Thoracic aorta (tissue), 2 donors: ENCODE measurements at regions not wholly inside any gene's neighbourhood (a gene's known extent, or its start where the extent isn't known, plus 50 kb on each side); places are given as distances from the start of the nearest gene placed in this dataset.

Experiments
- ATAC-seq: fragments of 150-250 bp; one replicate; pipeline ENCODE4 v1.8.0; 2017; ENCODE audit warnings: low read depth; ENCODE audit not compliant: insufficient number of reproducible peaks, low FRiP score
- DNase-seq: peaks from one replicate; pipeline ENCODE4 v3.0.0-alpha.2; 2020; ENCODE audit warnings: low spot score
- H3K27ac ChIP-seq, 2 donors: fragments of 200-600 bp; sonication (generic); 1 replicate in 1 of 2; 2 replicates in 1 of 2; pipeline ENCODE4 v1.5.1; 2016; ENCODE audit warnings: mild to moderate bottlenecking in 2 of 2, moderate library complexity in 2 of 2
- H3K27me3 ChIP-seq: fragments of 200-600 bp; sonication (generic); replicated peaks from 2 replicates; pipeline ENCODE4 v1.6.0; 2016; ENCODE audit warnings: mild to moderate bottlenecking; ENCODE audit not compliant: insufficient read depth
- H3K36me3 ChIP-seq: fragments of 200-600 bp; sonication (generic); one replicate; pipeline ENCODE4 v1.5.1; 2016
- H3K4me1 ChIP-seq, 2 donors: fragments of 200-600 bp; sonication (generic); 1 replicate in 1 of 2; 2 replicates in 1 of 2; pipeline versions ENCODE4 v1.5.1 to v1.6.0; 2016; ENCODE audit warnings: low read depth in 2 of 2, mild to moderate bottlenecking in 1 of 2; ENCODE audit not compliant: control insufficient read depth in 1 of 2
- H3K4me3 ChIP-seq: fragments of 200-600 bp; sonication (generic); 2 replicates; pipeline ENCODE4 v1.5.1; 2016; ENCODE audit warnings: mild to moderate bottlenecking
- H3K9me3 ChIP-seq: fragments of 200-600 bp; sonication (generic); 2 replicates; pipeline ENCODE4 v1.5.1; 2016
- TF ChIP-seq, protein P1 (sequence below): fragments of 200-600 bp; sonication (generic); IDR thresholded peaks from one replicate; pipeline ENCODE4 v1.5.1; 2019; ENCODE audit warnings: antibody characterized with exemption

- Histone ChIP-seq H3K36me3 (no peaks in the 10 kb centered on the region), H3K9me3 (no peaks in the 10 kb centered on the region), H3K27ac (no peak overlapping the region), H3K4me1 (no peaks in the 10 kb centered on the region), H3K27me3 (no peaks in the 10 kb centered on the region), H3K4me3 (no peak overlapping the region)
- TF ChIP-seq, protein P1, sequence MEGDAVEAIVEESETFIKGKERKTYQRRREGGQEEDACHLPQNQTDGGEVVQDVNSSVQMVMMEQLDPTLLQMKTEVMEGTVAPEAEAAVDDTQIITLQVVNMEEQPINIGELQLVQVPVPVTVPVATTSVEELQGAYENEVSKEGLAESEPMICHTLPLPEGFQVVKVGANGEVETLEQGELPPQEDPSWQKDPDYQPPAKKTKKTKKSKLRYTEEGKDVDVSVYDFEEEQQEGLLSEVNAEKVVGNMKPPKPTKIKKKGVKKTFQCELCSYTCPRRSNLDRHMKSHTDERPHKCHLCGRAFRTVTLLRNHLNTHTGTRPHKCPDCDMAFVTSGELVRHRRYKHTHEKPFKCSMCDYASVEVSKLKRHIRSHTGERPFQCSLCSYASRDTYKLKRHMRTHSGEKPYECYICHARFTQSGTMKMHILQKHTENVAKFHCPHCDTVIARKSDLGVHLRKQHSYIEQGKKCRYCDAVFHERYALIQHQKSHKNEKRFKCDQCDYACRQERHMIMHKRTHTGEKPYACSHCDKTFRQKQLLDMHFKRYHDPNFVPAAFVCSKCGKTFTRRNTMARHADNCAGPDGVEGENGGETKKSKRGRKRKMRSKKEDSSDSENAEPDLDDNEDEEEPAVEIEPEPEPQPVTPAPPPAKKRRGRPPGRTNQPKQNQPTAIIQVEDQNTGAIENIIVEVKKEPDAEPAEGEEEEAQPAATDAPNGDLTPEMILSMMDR: no peak
- ATAC-seq (no peak), DNase-seq (no peak)
Measured at GRCh38 chr15:91514147-91514546, 339.4 kb upstream of the SLCO3A1 start.

DNA sequence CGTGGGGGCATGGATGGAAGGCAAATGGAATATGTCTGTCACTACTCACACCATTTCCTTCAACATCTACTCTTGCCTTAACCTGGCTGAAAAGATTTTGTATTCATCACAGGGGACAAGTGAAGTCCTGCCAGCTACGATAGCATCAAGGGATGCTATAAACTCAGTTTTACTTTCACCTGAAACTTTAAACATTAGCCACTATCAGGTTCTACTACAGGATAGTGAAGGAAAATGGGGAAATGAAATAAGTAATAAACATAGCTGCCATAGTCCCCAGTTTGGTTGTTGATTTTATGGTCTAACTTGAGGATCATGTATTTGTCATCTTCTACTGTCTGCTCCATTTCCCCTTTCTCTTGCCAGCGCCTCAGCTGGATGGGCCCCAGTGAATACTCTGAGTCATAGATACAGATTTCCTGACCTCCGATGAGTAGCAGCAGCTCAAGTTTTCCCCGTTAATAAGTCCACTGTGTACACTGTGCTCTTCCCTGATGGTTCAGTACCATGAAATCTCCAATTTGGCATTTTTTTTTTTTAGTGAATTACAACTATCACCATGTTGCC is 338.2 kb upstream of the SLCO3A1 start:
- ATAC-seq (no peak), DNase-seq (no peak)
- H3K4me1 ChIP-seq: no peaks in the 10 kb centered on the region
- no peaks in the 10 kb centered on the region for H3K36me3 ChIP-seq
- H3K9me3 ChIP-seq: no peaks in the 10 kb centered on the region
- H3K27ac ChIP-seq: no peak overlapping the region
- TF ChIP-seq, protein P1: no peak
- H3K27me3 ChIP-seq: no peaks in the 10 kb centered on the region
- no peak overlapping the region for H3K4me3 ChIP-seq

DNA sequence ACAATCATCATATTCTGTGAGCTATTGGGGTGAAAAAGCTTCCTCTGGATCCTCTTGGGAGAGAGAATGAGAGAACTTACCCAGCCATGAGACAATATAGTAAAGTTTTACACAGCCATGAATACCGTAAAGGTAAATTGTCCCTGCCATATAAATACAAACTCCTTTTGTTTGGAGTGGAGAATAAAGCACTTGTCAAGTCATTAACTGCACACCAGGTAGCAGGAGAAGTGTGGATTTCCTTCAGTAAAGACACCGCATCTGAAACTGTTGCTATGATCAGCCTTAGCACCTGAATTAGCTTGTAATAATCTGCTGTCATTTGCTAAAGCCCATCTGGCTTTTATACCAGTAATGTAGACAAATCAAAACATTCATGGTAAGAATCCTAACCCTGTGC is 336.6 kb upstream of the SLCO3A1 start:
- H3K27me3 ChIP-seq: no peaks in the 10 kb centered on the region
- no peaks in the 10 kb centered on the region for H3K9me3 ChIP-seq
- TF ChIP-seq, protein P1: no peak
- DNase-seq: no peak
- no peak overlapping the region for H3K4me3 ChIP-seq
- H3K4me1 ChIP-seq: no peaks in the 10 kb centered on the region
- ATAC-seq: no peak
- no peaks in the 10 kb centered on the region for H3K36me3 ChIP-seq
- H3K27ac ChIP-seq: no peak overlapping the region

GRCh38 chr15:91517491-91518200 is 335.9 kb upstream of the SLCO3A1 start:
- DNase-seq (no peak), ATAC-seq (no peak)
- Histone ChIP-seq H3K4me3 (no peak overlapping the region), H3K36me3 (no peaks in the 10 kb centered on the region), H3K27ac (no peak overlapping the region), H3K4me1 (no peaks in the 10 kb centered on the region), H3K9me3 (no peaks in the 10 kb centered on the region), H3K27me3 (no peaks in the 10 kb centered on the region)
- TF ChIP-seq, protein P1: no peak

DNA sequence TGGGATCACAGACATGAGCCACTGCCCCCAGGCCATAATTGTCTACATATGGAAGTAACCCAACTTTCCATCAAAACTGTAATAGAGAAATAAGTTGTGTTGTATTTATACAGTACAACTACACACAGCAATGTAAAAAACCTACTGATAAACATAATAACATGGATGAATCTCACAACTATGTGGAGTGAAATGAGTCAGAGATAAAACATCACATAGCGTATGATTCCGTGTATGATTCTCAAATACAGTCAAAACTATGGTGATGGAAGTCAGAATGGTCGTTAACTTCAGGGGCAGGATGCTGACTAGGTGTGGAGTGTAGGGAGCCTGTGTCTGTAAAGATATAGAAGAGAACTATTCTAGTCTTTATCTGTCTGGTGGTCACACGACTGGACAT is 332.7 kb upstream of the SLCO3A1 start:
- ATAC-seq (no peak), DNase-seq (no peak)
- Histone ChIP-seq H3K4me3 (no peak overlapping the region), H3K27me3 (no peaks in the 10 kb centered on the region), H3K36me3 (no peaks in the 10 kb centered on the region), H3K9me3 (no peaks in the 10 kb centered on the region), H3K4me1 (no peaks in the 10 kb centered on the region), H3K27ac (no peak overlapping the region)
- TF ChIP-seq, protein P1: no peak
